Stimulated activated CD8-positive, alpha-beta memory T cell treated with anti-CD3 and anti-CD28 coated beads, Interleukin-4, amount 100 ng/mL, for 4 hours (primary cell): ENCODE measurements at regions not wholly inside any gene's neighbourhood (a gene's known extent, or its start where the extent isn't known, plus 50 kb on each side); places are given as distances from the start of the nearest gene placed in this dataset.
"Not testable (repeated sequence)": the region's sequence is repeated elsewhere in the genome, so short reads cannot be mapped to it uniquely, and the experiment has no call there.

Experiments used
- DNase-seq, 2 donors: peaks; one replicate each; pipeline ENCODE4 v3.0.0-alpha.2; 2020; ENCODE audit warnings: low read depth in 2 of 2, low spot score in 1 of 2

DNA sequence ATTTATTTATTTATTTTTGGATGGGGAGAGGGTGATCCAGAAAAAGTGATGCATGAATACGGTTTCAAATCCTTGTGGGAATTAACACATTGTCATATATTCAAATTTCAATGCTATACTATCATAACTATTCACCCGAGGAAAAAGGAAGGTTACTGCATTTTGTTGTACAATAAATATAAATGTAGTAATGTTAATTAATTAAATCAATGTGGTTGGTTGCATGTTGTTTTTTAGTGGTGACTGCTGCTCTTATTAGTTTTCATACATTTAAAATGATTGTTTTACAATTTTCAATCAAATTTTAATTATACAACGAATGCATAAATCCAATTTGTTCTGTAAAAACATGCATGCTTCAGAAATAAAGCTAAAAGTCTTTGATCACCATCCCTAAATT is 180.5 kb downstream of the ZFP64 start:
- no peak for DNase-seq

GRCh38 chr20:52010541-52010940 is 181.0 kb downstream of the ZFP64 start:
- no peak for DNase-seq

DNA sequence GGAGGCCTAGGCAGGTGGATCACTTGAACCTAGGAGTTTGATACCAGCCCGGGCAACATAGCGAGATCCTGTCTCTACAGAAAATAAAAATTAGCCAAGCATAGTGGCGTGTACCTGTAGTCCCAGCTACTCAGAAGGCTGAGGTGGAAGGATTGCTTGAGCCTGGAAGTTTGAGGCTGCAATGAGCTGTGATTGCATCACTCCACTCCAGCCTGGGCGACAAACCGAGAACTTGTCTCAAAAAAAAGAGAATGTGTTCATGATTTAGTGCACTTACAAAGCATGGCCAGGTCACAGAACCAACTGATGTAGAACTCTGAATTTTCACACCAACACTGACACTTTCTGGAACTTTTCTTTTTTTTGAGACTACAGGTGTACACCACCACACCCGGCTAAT is 182.7 kb downstream of the ZFP64 start:
- no peak for DNase-seq

DNA sequence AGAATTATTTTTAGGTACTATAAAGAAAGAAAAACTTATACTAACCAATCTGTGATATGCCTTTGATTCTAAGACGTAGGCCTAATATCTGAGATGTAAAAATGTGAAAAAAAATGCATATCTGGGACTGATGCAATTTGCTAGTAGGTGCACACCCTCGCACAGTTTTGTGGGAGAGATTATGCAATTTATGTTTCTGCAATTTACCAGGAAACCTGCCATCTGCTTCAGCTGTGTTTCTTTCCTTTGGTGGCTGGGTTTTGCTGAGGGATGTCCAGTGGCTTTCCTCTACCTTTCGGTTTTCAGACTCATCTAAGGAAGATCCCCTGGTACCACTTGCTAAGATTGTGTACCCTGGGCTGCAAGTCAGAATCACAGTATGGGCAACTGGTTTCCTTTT is 186.9 kb downstream of the ZFP64 start:
- no peak for DNase-seq

DNA sequence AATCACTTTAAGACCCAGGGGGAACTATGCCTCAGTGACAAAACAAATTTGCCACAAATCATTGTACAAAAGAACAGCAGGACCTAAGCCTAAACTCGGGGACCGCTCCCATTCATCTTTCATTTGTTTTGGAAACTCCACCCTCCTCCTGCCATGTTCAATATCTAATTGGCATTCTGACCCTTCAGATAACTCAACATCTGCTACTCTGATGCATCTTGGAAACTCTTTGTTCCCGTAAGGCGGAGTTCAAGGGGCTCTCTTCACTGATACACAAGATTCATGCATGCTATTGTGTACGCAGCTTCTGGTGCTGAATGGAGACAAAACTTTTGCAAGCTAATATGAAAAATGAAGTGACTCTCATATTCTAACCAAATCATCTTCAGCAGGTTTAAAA is 187.6 kb downstream of the ZFP64 start:
- no peak for DNase-seq

DNA sequence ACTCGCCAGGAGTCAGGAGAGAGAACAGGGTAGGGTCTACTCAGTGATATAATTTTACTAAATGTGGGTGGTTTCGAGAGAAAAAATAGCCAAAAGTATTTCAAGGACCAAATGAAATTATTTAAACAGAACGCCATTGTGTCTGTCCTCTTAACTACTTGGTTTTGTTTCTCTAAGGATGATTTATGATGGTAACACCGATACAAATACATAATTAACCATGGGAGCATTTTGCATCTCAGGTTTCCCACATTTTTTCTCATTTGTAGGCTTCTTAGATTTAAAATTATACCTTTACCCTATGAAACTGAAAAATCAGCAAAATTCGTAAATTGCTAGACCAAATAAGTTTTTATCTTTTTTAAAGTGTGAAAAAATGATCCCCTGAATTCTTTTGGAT is 188.2 kb downstream of the ZFP64 start:
- DNase-seq = no peak

GRCh38 chr20:52001999-52002666 is 189.4 kb downstream of the ZFP64 start:
- DNase-seq = no peak

DNA sequence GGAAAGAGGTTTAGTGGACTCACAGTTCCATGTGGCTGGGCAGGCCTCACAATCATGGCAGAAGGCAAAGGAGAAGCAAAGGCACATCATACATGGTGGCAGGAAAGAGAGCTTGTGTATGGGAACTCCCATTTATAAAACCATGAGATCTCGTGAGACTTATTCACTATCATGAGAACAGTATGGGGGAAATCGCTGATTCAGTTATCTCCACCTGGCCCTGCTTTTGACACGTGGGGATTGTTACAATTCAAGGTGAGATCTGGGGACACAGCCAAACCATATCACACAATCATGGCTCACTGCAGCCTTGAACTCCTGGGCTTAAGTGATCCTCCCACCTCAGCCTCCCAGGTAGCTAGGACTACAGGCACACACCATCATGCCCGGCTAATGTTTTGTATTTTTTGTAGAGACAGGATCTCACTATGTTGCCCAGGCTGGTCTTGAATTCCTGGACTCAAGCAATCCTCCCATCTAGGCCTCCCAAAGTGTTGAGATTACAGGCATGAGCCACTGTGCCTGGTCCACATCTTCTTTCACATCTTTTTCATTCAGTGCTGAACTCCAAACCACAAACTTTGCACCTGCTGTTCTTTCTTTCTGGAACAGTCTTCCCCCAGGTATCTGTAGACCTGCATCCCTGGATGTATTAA is 194.2 kb downstream of the ZFP64 start:
- not testable (repeated sequence) for DNase-seq

DNA sequence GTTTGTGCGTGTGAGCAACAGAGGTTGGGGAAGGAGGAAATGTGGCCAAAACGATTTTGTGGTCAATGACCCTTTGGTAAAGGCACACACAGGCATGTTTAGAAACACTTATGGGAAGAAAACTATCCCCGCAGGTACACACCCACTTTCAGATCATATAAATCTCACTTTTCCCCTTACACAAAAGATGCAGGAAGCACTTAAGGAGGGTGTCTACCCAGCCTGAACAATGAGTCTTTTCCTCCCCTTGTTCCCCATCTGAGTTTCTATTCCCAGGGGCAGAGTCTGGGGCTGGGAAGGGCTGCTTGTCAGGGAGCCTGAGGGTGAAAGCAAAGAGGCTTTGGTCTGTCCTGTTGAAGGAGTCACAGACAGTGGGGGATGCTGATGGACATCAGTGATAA is 193.2 kb upstream of the SALL4 start:
- no peak for DNase-seq

- DNase-seq = no peak
Measured at GRCh38 chr20:51994751-51995417, 192.6 kb upstream of the SALL4 start.

- DNase-seq = no peak
Measured at GRCh38 chr20:51987812-51988211, 185.5 kb upstream of the SALL4 start.

GRCh38 chr20:51985013-51985415 is 182.7 kb upstream of the SALL4 start:
- no peak for DNase-seq

DNA sequence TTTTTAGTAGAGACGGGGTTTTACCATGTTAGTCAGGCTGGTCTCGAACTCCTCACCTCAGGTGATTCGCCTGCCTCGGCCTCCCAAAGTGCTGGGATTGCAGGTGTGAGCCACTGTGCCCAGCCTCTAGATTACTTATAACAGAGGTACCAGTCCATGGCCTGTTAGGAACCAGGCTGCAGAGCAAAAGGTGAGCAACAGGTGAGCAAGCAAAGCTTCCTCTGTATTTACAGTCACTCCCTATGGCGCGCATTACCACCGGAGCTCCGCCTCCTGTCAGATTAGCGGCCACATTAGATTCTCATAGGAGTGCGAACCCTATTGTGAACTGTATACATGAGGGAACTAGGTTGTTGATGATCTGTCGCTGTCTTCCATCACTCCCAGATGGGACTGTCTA is 178.0 kb upstream of the SALL4 start:
- no peak for DNase-seq

- no peak for DNase-seq
Measured at GRCh38 chr20:51979226-51979625, 176.9 kb upstream of the SALL4 start.

DNA sequence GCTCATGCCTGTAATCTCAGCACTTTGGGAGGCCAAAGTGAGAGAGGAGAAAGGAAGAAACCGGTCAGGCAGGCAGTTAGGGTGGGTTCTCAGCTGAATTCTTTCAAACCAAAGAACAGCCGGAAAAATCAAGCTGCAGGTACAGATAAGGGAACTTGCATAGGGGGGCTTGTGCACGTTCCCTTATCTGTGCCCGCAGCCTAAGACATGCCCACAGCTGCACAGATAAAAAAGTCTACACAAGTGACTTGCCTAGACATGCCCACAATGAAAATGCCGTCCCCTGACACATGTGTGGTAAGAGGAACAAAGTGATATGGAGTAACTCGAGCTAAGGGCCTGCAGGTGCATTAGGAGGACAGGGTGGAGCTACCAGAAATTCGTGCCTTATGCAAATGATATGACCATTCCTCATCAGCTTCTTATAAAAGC is 175.8 kb upstream of the SALL4 start:
- no peak for DNase-seq

GRCh38 chr20:51972056-51972455 is 169.7 kb upstream of the SALL4 start:
- DNase-seq = no peak

GRCh38 chr20:51970858-51971257 is 168.5 kb upstream of the SALL4 start:
- DNase-seq = no peak

DNA sequence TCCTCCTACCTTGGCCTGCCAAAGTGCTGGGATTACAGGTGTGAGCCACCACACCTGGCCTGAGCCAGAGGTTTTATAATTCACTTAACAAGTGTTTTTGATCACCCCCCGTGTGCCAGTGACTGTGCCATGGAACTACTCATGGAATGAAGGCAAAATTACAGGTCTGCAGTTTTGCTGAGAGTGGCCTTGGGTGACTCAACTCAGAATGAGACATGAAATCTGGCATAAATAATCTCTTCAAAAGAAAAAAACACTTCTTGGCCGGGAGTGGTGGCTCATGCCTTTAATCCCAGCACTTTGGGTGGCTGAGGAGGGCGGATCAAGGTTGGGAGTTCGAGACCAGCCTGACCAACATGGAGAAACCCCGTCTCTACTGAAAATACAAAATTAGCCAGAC is 166.9 kb upstream of the SALL4 start:
- no peak for DNase-seq

DNA sequence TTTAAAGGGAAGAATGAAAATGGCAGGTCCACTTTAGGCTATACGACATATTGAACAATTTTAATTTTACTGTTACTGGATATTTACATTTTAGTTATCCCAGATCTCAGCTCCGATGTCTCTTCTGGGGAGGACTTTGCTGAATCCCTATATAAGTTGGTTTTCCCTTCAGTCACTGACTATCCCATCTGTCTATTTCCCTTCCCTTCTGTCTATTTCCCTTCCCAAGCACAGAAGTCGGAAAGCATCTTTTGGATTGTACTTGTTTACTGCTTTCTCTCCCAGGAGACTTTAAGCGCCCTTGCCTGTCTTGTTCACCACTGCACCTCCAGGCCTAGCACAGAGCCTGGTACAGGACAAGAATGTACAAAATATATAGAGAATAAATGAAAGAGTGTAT is 165.8 kb upstream of the SALL4 start:
- DNase-seq = no peak

DNA sequence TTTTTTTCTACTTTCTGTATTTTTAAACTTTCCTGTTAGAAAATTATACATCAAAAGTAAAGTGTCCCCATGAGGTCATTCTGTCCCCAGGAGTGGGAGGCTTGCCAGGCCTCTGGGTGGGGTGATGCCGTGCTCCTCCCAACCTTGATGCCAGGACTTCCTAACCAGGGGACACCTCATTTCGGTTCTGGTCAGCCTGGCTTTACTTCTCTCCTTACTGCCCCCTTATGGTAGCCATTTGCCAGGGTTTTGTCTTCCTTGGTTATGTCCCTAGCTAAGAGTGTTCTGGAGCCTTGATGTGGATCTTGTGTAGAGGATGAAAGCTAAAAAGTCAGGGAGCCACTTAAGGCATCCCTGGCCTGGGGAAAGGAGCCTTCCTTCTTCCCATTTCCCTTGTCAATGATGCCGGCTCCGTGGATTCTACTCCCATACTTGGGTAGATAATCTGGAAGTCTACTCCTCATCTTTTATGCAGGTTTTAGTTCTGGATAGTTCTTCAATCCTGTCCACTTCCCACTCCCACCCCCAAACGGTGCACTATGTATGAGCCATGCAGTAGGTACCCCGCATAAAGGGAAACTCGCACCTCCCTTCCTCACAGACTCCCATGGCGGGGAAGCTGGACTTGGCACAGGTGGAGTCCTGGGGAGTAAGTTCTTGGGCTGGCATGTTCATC is 164.1 kb upstream of the SALL4 start:
- no peak for DNase-seq

DNA sequence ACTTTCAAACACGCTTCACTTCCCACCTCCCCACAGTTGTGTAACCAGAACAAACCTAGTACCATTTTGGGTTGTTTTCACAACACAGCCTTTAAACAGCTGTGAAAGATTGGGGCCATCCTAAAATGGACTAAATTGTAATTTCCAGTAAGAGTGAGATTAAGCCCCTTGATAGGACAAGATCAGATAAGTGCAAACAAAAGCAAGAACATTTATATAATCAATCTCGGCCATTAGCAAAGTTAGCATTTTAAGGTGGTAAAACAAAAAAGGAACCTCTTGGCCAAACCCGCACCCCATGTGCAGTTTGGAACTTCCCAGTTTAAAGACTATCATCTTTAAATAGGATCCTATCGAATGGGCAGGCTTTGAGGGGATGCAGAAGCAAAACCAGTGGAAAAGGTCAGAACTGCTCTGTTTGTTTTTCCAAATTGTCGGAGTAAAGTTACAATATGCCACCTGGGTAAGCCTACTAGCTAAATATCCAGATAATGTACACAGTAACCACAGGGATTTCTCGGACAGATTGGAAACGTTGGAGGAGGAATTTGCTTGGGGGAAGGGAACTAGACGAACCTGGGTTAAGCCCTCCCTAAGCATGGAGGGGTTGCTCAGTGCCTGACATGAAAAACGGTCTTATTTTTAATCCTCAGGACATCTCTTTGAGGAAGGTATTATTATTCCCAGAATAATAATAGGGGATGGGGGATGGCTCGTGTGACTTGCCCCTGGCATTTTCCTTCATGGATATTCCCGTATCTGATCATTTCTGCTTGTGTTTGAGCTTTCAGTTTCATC is 159.8 kb upstream of the SALL4 start:
- no peak for DNase-seq
